Esophagus muscularis mucosa (tissue), 3 donors: ENCODE measurements at regions not wholly inside any gene's neighbourhood (a gene's known extent, or its start where the extent isn't known, plus 50 kb on each side); places are given as distances from the start of the nearest gene placed in this dataset.

Source experiments
- CTCF ChIP-seq, 3 experiments: fragments of 200-600 bp in 2 of 3; fragments of 450-650 bp in 1 of 3; sonication (generic) in 2 of 3; IDR thresholded peaks; one replicate each; pipeline ENCODE4 v1.5.1; 2017 to 2019; ENCODE audit warnings: antibody characterized with exemption in 3 of 3, mild to moderate bottlenecking in 2 of 3, moderate library complexity in 1 of 3
- POLR2A ChIP-seq: fragments of 450-650 bp; IDR thresholded peaks from one replicate; pipeline ENCODE4 v1.6.1; 2017; ENCODE audit warnings: antibody characterized with exemption, moderate library complexity, mild to moderate bottlenecking, low read depth

GRCh38 chr2:125721072-125721721, 934.8 kb upstream of the GYPC start:
- TF ChIP-seq CTCF (IDR thresholded peaks at IDR 0.05) (no peak), POLR2A (no peak)
